Activated B cell treated with CpG ODN at 0.5 μM for 24 hours (primary cell): ENCODE measurements at regions not wholly inside any gene's neighbourhood (a gene's known extent, or its start where the extent isn't known, plus 50 kb on each side); places are given as distances from the start of the nearest gene placed in this dataset.
"Not testable (repeated sequence)": the region's sequence is repeated elsewhere in the genome, so short reads cannot be mapped to it uniquely, and the experiment has no call there.

Source experiments
- ATAC-seq: fragments of 200-7000 bp; cut with Tn5 transposase; one replicate; pipeline ENCODE4 v1.10.0; 2021; ENCODE audit warnings: low read depth, mild to moderate bottlenecking, moderate library complexity
- CTCF ChIA-PET: fragments of 350-600 bp; sonication (Branson Sonifier 250); formaldehyde crosslinking; loops from one replicate; lab custom pipeline; 2021; ENCODE audit warnings: antibody characterized with exemption; lab: Charles Lee
- POLR2A ChIA-PET: fragments of 350-600 bp; sonication (Branson Sonifier 250); formaldehyde crosslinking; loops from one replicate; lab custom pipeline; 2021; ENCODE audit warnings: antibody characterized with exemption; lab: Charles Lee
- DNase-seq: peaks from one replicate; pipeline ENCODE4 v3.0.0; 2022
- H3K27ac Mint-ChIP-seq: one replicate; pipeline ENCODE4 v1.8.0; 2020; ENCODE audit warnings: mixed read lengths
- H3K27me3 Mint-ChIP-seq: one replicate; pipeline ENCODE4 v1.8.0; 2021; ENCODE audit warnings: mixed read lengths
- H3K36me3 Mint-ChIP-seq: one replicate; pipeline ENCODE4 v1.8.0; 2021; ENCODE audit warnings: low read depth, mixed read lengths
- H3K4me1 Mint-ChIP-seq: one replicate; pipeline ENCODE4 v1.8.0; 2021; ENCODE audit warnings: mixed read lengths
- H3K4me3 Mint-ChIP-seq: one replicate; pipeline ENCODE4 v1.8.0; 2020; ENCODE audit warnings: mild to moderate bottlenecking, mixed read lengths
- H3K9me3 Mint-ChIP-seq: one replicate; pipeline ENCODE4 v1.8.0; 2020; ENCODE audit warnings: mixed read lengths
- intact Hi-C: fragments of 100-400 bp; cut with micrococcal nuclease; formaldehyde crosslinking; loops from one replicate; pipeline ENCODE4 v1.15.1; 2024
- TF ChIP-seq, protein P1 (sequence below): fragments of 200-600 bp; IDR thresholded peaks from one replicate; pipeline ENCODE4 v1.8.0; 2022; ENCODE audit warnings: antibody characterized with exemption, mild to moderate bottlenecking

DNA sequence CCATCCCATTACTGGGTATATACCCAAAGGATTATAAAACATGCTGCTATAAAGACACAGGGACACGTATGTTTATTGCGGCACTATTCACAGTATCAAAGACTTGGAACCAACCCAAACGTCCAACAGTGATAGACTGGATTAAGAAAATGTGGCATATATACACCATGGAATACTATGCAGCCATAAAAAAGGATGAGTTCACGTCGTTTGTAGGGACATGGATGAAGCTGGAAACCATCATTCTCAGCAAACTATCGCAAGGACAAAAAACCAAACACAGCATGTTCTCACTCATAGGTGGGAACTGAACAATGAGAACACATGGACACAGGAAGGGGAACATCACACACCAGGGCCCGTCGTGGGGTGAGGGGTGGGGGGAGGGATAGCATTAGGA, 106.1 kb downstream of the CHD1L start:
- peaks cover 34% of the 10 kb centered on the region for H3K27me3 Mint-ChIP-seq
- ATAC-seq, DNase-seq, intact Hi-C loops, CTCF ChIA-PET, POLR2A ChIA-PET, H3K27ac Mint-ChIP-seq, H3K4me1 Mint-ChIP-seq, H3K4me3 Mint-ChIP-seq, H3K36me3 Mint-ChIP-seq, H3K9me3 Mint-ChIP-seq: not testable (repeated sequence)

DNA sequence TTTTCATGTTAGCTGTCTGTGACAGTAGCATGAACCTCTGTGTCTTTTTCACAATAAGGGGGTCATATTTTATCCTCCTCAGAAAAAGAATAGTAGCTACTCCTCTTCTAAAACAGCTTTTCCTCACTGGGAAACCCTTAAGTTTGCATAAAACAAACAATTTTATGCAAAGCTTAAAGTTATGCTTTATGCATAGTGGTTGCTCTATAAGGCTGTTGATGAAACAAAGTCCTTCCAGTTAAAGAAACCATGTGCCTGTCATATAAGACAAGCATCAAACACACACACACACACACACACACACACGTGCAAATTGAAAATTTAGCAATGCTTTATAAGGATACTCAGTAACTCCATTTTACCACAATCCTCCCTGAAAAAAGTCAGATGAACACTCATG, 107.0 kb downstream of the CHD1L start:
- Mint-ChIP-seq H3K4me3 (no peak overlapping the region), H3K4me1 (no peaks in the 10 kb centered on the region), H3K9me3 (no peaks in the 10 kb centered on the region), H3K36me3 (no peaks in the 10 kb centered on the region), H3K27me3 (peaks cover 26% of the 10 kb centered on the region), H3K27ac (no peak overlapping the region)
- ChIA-PET CTCF (no interaction called here), POLR2A (no interaction called here)
- no peak for DNase-seq
- TF ChIP-seq, protein P1, sequence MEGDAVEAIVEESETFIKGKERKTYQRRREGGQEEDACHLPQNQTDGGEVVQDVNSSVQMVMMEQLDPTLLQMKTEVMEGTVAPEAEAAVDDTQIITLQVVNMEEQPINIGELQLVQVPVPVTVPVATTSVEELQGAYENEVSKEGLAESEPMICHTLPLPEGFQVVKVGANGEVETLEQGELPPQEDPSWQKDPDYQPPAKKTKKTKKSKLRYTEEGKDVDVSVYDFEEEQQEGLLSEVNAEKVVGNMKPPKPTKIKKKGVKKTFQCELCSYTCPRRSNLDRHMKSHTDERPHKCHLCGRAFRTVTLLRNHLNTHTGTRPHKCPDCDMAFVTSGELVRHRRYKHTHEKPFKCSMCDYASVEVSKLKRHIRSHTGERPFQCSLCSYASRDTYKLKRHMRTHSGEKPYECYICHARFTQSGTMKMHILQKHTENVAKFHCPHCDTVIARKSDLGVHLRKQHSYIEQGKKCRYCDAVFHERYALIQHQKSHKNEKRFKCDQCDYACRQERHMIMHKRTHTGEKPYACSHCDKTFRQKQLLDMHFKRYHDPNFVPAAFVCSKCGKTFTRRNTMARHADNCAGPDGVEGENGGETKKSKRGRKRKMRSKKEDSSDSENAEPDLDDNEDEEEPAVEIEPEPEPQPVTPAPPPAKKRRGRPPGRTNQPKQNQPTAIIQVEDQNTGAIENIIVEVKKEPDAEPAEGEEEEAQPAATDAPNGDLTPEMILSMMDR: no peak
- intact Hi-C loops: no loop called here
- no peak for ATAC-seq

DNA sequence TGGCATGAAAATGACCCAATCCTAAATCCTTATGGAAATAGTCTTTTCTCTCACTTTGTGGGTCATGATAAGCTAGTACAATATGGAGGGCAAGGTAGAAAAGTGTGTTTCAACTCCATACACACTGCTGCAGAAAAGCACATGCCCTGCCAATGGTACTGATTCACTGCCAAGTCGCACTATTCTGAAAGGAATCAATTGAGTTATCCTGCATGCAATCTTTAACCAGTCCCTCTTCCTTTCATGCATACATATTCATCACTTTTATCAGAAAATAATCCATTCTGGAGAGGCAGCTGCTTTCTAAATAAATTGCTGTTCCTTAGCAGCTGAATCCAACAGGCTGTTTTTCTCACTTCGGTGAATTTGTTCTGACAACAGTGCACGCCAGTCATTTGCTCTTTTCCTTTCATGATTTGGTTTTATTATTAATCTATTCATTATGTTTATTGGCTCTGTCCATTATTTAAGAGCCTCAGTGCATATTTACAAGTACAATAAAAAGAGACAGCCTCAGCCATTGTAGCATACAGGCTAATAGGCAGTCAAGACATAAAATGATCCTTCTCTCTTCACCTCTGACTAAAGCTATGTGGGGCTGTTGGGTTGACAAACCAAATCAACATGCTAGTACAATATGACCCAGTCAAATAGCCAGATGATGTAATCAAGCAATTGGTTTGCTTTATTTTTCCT, 108.8 kb downstream of the CHD1L start:
- TF ChIP-seq, protein P1: no peak
- DNase-seq (no peak), ATAC-seq (no peak)
- ChIA-PET CTCF (no interaction called here), POLR2A (no interaction called here)
- Mint-ChIP-seq H3K9me3 (no peaks in the 10 kb centered on the region), H3K27ac (no peak overlapping the region), H3K27me3 (peaks cover 11% of the 10 kb centered on the region), H3K4me1 (no peaks in the 10 kb centered on the region), H3K36me3 (no peaks in the 10 kb centered on the region), H3K4me3 (no peak overlapping the region)
- intact Hi-C loops: no loop called here

DNA sequence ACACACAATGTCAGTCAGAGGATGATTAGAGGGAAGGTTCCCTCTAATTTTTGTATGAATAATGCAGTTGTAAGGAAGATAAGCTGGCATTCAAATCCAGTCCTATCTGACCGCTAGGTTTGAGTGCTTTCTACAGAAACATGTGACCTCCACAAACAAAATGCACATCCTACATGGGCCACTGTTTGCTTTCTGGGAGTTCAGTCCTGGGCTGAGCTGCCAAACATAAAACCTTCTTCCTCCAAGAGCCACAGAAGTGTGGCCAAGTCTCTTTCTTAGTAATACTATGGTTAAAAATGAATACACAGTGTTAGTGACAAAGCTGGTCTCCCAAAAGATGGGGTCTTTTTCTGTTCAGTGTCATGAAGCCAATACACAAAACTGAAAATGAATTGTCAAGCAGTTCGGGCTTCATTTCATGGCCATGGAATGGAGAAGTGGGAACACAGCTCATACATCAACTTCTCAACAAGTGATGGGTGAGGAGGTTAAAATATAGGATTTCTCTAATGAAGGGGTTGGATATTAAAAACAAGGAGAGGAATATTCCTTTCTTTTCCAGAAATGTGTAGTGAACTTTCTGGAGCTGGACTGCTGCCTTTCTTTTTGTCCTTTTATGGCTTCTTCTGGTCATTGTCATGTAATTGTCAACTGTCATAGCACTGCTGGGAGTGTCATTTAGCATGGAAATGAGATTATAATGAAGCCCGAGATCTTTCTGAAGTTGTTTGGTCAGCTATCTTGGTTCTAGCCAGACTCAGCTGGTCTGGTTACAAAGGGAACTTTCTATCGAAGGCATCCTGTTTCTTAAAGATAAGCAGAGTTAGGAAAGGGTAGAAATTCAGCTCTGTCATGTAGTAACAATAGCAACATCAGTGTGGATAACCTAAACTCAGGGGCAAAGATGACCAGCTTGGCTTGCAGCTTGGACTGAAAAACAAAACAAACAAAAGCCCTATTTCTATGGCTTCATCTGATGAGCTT, 135.1 kb downstream of the CHD1L start:
- Mint-ChIP-seq H3K36me3 (no peaks in the 10 kb centered on the region), H3K4me3 (no peak overlapping the region), H3K4me1 (no peaks in the 10 kb centered on the region), H3K27me3 (peaks cover 6% of the 10 kb centered on the region), H3K27ac (no peak overlapping the region), H3K9me3 (peaks cover 8% of the 10 kb centered on the region)
- TF ChIP-seq, protein P1: no peak
- no peak for DNase-seq
- CTCF ChIA-PET: no interaction called here
- no peak for ATAC-seq
- intact Hi-C loops: no loop called here
- POLR2A ChIA-PET: no interaction called here

DNA sequence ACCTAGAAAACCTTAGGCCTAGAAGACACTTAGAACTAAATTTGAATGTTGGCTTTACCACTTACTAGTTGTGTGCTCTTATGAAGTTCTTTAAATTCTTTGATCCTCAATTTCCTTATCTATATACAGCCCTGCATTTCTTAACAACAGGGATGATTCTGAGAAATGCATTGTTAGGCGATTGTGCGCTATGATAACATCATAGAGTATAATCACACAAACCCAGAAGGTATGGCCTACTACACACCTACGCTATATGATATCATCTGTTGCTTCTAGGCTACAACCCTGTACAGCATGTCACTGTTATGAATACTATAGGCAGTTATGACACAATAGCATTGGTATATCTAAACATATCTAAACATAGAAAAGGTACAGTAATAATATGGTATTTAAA, 137.4 kb downstream of the CHD1L start:
- intact Hi-C loops: no loop called here
- POLR2A ChIA-PET: no interaction called here
- CTCF ChIA-PET: no interaction called here

More for the DNA sequence above, 137.4 kb downstream of the CHD1L start:
- Mint-ChIP-seq H3K9me3 (peaks cover 2% of the 10 kb centered on the region), H3K27me3 (peaks cover 5% of the 10 kb centered on the region), H3K4me1 (no peaks in the 10 kb centered on the region), H3K4me3 (no peak overlapping the region), H3K27ac (no peak overlapping the region), H3K36me3 (no peaks in the 10 kb centered on the region)
- ATAC-seq: no peak
- no peak for DNase-seq
- TF ChIP-seq, protein P1: no peak
